GF-D8 (cell line): ENCODE measurements at regions not wholly inside any gene's neighbourhood (a gene's known extent, or its start where the extent isn't known, plus 50 kb on each side); places are given as distances from the start of the nearest gene placed in this dataset.

Experiments used
- DNase-seq: peaks from one replicate; lab custom pipeline; 2025; lab: John Stamatoyannopoulos, UW

DNA sequence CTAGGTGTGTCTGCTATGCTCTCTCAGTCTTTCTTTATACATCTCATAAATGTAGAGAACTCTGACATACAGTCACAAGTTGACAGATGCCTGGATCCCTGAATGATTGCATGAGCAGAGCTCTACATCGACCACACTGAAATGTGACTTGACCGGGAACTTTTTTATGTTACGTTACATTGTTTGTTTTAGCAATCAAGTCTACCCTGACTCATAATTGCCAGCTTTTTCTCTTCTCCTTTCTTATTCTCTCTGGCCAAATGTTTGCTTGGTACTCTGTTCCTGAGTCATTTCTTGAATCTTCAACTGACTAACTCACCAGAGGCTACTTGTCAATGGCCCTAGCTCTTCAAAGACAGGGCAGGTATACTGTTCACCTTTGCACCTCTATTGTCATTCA is 213.6 kb upstream of the DTNBP1 start:
- no peak for DNase-seq

DNA sequence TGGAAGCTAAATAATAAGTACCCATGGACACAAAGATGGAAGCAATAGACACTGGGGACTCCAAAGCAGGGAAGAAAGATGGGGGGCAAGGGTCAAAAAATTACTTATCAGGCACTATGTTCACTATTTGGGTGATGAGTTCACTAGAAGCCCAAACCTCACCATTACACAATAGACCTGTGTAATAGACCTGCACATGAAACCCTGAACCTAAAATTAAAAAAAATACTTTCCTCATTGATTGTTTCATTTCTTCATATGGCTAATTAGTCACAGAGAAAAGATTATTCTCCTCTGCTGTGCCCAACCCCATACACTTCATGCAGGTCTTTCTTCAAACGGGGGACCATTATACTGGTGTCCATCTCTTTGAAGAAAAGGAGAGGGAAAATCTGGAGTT is 213.0 kb upstream of the DTNBP1 start:
- DNase-seq = no peak

DNA sequence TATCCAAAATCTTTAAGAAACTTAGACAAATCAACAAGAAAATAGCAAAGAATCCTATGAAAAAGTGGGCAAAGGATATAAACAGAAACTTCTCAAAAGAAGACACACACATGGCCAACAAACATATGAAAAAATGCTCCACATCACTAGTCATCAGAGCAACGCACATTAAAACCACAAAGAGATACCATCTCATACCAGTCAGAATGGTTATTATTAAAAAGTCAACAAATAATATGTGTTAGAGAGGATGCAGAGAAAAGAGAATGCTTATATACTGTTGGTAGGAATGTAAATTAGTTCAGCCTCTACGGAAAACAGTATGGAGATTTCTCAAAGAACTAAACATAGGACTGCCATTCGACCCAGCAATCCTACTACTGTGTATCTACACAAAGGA is 212.0 kb upstream of the DTNBP1 start:
- DNase-seq = no peak

DNA sequence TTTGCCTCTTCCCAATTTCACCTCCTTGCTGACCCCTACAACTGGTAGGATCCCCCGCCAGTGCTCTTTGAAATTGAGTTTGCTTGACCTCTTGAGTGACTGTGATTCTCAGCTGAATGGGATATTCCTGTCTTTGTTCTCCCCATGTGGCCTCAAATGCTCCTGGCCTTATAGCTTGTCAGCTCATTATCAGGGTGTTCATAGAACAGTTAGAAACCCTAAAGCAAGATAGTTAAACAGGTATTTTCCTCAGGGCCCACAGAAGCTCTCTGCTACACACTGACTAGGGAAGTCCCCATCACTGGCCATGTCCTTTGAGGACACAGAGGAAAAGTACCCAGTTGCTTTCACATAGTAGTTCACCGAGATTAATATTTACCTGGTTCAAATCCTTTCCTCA is 211.5 kb upstream of the DTNBP1 start:
- DNase-seq = no peak

DNA sequence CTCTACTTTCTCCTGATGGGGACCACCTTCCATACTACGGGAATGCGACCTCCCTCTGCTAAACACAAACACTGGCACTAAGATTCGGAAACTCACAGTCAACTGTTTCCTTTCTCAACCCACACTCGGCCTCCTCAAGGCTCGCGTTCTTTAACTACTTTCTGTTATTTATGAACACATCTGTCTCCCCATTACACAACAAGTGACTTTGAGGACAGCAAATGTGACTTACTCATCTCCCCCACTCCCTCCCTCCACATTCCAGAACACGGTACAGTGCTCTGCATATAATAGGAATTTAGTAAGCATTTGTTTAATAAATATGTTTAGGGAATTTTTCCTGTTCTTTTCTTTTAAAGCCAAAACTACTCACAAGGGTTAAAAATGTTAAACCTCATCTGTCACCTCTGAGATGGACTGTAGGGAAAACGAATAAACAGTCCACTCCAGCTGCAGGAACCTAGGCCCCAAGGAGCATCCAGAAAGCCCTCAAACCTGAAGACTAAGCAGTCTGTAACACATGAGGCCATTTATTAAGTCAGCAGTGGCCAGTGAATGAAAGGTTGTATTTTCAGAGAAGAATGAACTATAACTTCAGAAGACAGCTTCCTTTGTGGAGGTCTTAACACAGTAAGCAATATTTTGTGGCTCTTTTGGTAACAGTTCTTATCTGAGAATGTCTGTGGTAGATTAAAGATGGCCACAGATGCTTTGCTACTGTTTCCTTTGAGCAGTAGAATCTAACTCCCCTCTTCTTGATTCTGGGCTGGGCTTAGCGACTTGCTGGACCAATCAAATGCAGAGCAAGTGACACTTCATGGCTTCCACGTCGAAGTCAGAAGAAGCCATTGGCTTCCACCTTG is 209.6 kb upstream of the DTNBP1 start:
- DNase-seq = no peak

DNA sequence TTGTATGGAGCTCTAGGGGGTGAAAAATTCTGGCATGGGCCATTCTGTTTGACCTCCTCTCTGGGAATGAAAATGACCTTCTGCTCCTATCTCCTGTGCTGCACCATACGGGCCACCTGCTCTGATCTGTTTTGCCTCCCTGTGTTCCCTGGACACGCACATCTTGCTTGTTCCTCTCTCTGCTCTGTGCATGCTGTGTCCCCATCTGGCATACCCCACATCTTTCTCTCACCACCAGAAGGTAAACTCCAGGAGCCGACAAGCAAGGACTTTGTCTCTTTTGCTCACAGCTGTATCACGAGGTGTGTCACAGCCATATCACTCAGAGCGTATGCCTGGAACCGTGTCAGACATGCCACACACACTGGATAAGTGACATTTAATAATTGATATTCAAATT is 208.4 kb upstream of the DTNBP1 start:
- no peak for DNase-seq

DNA sequence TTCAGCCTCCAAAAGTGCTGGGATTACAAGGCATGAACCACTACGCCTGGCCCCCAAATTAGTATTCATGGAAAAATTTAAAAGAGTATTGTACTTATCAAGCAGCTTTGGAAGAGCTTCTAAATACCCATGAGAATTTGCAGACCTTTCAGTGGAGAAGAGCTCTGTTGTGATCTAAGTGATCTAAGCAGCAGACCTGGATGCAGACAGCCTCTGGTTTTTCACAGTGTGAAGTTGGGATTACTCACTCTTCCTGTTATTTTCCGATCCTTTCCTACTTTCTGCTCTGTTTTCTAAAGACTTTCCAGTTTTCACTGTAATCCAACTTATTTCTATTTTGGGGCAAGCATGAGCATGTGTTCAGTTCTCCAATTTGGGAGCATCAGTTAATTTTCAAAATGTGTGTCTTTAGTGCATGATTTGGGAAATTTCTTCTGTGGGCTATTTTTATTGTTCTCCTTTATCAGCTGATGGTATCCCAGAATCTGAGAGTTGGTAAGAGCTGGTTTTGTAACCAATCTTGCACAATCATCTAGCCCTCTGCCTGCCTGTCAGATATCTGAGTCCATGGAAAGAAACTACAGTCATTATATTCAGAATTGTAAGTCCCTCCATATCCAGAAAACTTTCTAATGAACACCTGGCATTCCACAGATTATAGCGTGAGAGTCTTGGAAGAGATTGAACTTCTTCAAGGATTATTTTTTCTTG is 207.7 kb upstream of the DTNBP1 start:
- no peak for DNase-seq

DNA sequence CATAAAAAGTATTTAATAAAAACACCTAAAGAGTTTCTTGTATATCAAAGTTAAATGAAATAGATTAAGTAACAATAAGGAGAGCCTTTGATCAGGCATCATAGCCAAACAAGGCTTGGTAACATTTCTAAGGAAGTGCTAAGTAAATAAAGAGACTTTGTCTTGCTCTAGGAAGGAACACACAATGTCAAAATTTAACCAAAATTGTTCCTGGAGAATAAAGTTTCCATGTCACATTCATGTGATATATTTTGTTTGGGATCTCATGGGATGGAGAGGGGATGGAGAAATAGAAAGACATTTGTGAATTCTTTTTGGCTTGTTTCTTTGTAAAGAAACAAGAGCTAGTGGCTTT is 201.9 kb upstream of the DTNBP1 start:
- DNase-seq = no peak

DNA sequence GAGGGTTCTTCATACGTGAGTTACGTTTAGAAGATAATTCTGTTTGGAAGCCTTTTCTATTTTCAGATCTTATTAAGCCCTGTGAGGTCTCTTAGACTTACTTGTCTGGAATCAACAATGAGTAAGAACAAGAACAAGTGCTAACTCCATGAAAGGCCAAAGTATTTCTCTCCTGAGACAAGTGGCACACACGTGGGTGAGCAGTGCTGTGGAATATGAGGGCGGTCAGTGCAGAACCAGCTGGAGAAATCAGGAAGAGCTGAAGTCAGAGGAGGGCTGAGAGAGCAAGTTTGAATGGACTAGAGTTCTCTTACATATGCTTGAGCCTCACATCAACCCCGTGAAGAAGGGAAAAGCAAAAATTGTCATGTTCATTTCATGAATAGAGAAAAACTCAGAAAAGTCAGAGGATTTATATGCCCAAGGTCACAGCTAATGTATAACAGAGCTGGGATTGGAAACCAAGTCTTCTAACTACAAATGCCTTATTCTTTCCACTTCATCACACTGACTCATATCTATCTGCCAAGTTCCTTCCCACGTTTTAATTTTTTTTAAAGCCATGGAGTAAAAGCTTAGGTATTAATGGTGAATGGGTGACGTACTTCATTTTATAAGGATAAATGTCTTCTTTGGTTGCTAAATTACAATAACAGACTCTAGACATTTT is 201.3 kb upstream of the DTNBP1 start:
- no peak for DNase-seq

DNA sequence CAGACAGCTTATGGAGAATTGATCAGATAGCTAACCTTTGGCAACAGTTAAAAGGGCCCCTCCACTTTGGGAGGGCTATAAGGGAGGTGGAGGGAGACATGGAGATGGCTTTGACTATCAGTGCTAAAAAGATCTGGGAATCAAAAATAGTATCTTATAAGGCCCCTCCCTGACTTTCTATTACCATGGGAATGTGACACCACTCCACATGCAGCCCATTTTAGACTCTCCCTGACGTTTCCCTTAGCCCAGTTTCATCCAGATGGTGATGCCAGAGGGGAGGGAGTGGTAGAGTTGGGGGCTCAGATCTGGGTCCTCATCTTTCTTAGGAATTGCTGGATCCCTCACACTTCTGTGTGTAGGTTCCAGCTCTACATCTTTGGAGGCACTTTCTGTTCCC is 200.0 kb upstream of the DTNBP1 start:
- no peak for DNase-seq

DNA sequence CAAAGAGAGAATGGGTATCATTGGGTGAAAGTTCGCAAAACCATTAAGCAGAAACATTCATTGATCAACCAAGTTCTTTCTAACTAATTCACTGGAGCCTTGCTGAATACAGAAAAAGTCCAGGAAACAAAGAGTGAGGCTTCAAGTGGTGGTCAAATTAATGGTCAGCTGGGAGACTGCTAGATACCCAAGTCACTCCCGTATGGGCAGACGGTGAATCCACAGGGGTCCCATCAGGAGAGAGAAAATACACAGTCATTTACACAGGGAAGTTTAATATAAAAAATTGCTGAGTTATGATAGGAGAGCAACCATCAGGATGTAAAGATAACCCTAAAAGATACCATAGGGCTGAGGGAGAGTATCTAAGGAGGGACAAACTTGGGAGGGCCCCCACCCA is 198.7 kb upstream of the DTNBP1 start:
- DNase-seq = no peak

DNA sequence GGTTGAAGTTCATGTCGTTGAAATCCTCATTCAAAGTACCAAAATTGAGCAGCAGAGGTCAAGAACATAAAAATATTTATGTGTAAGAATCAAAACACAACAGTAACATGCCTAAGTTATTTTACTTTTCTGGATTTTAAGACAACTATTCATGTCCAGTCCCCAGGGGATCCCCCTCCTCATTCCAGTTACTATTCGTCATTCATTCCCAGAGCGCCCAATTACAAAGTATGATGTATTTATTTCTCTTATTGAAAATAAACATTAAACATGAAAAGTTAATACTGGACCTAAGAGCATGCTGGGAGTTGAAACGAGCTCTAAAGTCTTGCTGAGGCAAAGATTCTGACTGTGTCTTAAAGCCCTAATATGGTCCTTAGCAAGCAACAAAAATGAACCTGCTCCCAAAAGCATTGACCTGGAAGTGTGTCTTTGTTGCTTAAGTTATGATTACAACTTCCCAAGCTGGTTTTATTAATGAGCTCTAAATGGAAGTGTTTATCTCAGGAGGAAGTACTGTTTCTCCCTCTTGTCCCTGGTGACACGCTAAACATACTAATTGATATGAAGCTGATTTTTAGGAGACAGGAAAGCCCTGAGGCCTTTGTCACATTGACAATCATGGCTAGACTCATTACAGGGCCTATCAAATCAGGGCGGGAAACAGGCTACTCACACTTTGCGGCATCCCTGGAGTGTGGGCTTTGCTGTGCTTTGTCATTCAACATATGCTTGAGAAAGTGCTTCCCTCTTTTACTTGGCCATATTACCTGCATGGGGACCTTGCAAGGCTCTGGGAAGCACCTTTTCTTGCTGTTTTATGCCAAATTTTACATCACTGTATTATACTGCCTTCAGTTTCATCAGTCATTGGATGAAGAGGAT is 192.2 kb upstream of the DTNBP1 start:
- DNase-seq = no peak

DNA sequence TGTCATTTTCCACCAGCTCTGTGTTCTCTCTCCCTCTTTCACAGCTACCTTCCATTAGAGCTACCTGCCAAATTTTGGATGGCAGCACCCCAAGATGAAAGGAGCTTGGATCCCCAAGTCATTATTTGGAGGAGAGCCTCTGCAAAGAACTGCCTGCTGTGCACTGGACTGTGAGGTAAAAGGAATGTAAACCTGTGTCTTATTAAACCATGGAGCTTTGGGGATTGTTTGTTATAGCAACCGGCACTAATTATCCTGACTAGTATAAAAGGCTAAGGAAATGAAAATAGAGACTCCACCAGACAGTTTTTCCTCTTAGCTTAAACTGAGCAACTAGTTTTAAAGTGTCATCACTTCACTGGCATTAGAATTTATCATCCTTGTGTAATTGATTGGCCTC is 191.6 kb upstream of the DTNBP1 start:
- DNase-seq = no peak

DNA sequence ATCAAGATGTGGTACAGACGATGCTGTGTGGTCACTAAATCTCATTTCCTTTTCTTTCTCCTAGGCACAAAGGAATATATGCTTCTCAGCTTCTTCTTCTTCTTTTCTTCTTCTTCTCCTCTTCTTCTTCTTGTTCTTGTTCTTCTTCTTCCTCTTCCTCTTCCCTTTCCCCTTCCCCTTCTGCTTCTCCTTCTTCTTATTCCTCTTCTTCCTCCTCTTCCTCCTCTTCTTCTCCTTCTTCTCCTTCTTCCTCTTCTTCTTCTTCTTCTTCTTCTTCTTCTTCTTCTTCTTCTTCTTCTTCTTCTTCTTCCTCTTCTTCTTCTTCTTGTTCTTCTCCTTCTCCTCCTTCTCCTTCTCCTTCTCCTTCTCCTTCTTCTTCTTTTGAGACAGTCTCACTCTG is 190.4 kb upstream of the DTNBP1 start:
- DNase-seq = no peak

DNA sequence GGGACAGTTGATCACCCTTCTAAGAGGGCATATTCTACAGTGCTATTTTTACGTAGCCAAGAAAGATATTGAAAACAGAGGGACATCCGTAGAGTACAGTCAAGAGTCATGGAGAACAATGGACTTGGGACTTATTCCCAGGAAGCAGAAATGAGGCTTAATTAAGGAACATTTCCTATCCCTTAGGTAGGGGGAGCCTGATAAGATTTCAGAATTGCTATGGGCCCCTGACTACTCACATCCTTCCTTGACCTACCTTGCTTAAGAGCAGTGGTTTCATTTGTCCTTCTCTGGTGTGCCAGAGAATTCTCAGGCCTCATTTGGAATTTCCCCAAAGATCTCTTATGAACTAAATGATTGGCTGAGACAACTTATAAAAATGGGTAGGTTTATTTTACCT is 189.5 kb upstream of the DTNBP1 start:
- DNase-seq = no peak

DNA sequence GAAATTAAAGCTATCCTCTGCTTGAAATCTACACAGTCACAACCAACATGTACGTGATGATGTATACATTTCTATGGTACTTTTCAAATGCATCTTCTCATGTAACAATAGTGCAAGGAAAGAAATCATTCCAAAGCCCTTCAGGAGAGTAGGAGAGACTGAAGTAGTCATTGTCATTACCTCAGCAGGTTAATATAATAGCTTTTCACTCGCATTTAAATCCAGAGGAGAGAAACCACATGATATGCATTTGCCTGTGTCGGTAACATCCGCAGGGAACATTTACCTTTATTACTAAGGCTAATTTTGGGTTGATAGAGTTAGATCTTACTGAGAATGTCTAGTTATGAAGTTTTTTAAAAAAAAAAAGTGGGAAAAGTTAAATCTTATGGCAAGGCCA is 186.6 kb upstream of the DTNBP1 start:
- DNase-seq = no peak

DNA sequence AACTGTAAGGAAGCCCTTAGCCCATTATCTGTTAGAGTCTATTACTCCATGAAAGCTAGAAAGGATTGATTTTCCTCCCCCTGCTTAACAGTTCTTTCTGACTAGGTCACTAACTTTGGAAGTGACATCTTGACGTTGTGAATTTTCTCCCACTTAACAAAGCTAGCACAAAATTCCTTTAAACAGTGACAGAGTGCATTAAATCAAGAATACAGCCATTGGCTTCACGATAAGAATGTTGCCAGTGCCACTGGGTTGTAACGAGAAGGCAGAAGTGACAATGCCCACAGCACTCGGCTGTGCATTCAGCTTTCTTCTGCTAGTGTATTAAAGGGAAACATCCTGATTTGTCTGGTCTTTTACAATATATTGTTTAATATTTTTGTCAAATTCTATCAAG is 182.7 kb upstream of the DTNBP1 start:
- no peak for DNase-seq

DNA sequence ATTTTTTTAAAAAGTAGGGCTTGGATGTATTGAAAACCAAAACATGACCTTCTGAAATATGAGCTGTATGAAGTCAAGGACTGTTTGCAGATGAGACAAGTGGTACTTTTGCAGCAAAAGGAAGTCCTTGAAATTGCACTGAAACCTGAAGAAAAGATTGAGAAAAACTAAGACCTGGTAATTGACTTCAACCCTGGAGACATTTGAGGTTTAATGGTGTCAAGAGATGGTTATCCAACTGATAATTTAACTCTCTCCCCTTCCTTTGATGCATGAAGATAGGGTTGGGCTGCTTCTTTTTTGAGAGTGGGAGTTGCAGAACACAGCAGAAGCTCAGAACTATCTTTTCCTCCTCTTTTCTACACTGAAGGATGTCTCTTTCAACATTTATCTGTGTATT is 180.9 kb upstream of the DTNBP1 start:
- no peak for DNase-seq

DNA sequence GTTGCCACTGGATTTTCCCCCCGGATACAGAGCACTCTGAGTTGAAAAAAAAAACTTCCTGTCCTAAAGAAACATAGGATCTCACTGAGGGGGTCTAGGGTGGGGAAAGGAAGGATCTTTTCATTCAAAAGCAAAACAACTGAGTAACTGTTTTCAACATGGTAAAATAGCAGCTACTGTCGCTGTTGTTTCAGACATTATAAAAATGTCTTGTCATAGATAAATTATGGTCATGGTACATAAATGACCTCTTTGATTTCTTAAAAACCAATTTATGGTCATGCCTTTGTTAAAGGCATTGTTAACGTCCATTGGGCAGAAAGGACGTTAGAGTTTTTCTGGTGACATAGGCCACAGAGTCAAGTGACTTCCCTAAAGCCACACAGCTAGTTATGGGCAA is 180.4 kb upstream of the DTNBP1 start:
- no peak for DNase-seq

DNA sequence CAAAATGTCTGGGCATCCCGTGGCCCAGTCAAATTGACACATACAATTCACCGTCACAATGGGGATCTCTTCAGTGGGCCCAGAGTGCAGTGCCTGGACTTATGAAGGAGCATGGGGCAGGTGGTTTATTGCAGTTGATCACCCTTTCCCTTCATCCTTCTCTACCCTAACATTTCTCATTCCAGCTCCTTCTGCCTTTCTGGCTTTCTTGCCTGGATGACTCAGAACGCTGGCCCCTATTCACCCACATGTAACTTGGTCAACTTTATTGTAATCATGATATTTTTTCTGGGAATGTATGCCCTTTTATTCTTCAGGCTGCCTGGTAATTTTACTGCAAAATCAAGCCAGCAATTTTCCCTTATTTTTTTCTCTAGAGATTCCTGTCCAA is 179.9 kb upstream of the DTNBP1 start:
- DNase-seq = no peak

DNA sequence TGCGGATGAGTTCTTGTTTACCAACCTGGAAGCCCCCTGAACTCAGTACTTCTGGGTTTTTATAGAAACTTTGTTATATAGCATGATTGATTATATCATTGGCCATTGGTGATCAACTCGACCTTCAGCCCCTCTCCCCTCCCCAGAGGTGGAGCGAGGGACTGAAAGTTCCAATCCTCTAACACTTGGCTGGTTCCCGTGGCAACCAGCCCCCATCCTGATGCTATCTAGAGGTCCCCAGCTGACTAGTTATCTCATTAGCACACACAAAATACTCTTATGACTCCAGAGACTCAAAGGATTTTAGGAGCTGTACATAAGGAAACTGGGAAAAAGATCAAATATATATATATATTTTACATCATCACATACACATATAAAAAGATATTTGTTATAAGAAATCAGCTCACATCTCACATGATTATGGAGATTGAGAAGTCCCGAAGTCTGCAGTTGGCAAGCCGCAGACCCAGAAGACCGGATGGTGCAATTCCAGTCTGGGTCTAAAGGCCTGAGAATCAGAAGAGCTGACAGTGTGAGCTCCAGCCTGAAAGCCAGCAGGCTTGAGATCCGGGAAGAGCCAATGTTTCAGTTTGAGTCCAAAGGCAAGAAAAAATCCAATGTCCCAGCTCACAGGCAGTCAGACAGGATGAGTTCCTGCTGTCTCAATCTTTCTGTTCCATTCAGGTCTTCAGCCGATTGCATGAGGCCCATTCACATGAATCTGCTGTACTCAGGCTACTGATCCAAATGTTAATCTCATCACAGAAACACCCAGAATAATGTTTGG is 179.3 kb upstream of the DTNBP1 start:
- DNase-seq = no peak
